DOHH2 (cell line): ENCODE measurements at regions not wholly inside any gene's neighbourhood (a gene's known extent, or its start where the extent isn't known, plus 50 kb on each side); places are given as distances from the start of the nearest gene placed in this dataset.
"Not testable (repeated sequence)": the region's sequence is repeated elsewhere in the genome, so short reads cannot be mapped to it uniquely, and the experiment has no call there.

Source experiments
- EZH2phosphoT487 ChIP-seq: fragments of 200-600 bp; sonication (generic); IDR thresholded peaks from 2 replicates; pipeline ENCODE4 v1.6.1; 2017; ENCODE audit warnings: borderline replicate concordance, mild to moderate bottlenecking, antibody characterized with exemption, low read length, moderate library complexity, mixed read lengths
- TF ChIP-seq, protein P1 (sequence below): fragments of 200-600 bp; sonication (generic); IDR thresholded peaks from one replicate; pipeline ENCODE4 v1.5.1; 2014; ENCODE audit warnings: antibody characterized with exemption, mild to moderate bottlenecking, low read depth, low read length; ENCODE audit not compliant: poor library complexity, severe bottlenecking

DNA sequence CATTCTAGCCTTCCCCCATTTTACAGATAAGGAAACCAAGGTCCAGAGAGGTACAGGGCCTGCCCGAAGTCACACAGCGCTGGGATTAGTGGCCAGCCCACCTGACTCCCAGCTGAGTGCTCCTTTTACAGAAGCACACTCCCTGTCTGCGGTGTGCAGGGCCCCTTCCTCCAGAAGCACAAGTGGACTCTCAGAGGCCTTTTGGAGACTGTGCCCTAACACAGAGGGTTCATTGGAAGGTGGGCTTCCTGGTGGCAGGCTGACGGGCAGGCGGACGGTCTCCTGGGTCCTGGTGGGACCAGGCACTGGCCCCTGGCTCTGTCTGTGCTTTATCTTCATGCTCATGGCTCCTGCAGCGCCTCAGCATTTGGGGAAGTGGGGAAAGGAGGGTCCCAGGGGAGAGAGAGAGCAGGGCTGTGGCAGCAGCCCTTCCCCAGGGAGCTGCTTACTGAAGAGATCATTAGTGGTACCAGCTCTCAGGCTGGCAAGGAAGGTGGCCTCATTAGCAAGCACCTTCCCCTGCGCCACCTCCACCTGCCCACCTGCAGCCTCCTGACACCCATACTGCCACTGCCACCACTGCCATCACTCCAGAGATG lies 83.1 kb upstream of the GOLGA6L4 start:
- TF ChIP-seq, protein P1, sequence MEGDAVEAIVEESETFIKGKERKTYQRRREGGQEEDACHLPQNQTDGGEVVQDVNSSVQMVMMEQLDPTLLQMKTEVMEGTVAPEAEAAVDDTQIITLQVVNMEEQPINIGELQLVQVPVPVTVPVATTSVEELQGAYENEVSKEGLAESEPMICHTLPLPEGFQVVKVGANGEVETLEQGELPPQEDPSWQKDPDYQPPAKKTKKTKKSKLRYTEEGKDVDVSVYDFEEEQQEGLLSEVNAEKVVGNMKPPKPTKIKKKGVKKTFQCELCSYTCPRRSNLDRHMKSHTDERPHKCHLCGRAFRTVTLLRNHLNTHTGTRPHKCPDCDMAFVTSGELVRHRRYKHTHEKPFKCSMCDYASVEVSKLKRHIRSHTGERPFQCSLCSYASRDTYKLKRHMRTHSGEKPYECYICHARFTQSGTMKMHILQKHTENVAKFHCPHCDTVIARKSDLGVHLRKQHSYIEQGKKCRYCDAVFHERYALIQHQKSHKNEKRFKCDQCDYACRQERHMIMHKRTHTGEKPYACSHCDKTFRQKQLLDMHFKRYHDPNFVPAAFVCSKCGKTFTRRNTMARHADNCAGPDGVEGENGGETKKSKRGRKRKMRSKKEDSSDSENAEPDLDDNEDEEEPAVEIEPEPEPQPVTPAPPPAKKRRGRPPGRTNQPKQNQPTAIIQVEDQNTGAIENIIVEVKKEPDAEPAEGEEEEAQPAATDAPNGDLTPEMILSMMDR, result not testable (repeated sequence)
- not testable (repeated sequence) for TF ChIP-seq EZH2phosphoT487
